Neural progenitor cell (in vitro differentiated cells): ENCODE measurements at regions not wholly inside any gene's neighbourhood (a gene's known extent, or its start where the extent isn't known, plus 50 kb on each side); places are given as distances from the start of the nearest gene placed in this dataset.

Source experiments
- DNase-seq: peaks from one replicate; pipeline ENCODE4 v3.0.0-alpha.2; 2016; ENCODE audit warnings: low spot score
- H2AFZ ChIP-seq: fragments of 200-600 bp; sonication (generic); replicated peaks from 2 replicates; pipeline ENCODE4 v1.6.1; 2016; ENCODE audit warnings: antibody characterized with exemption
- H3F3A ChIP-seq: fragments of 200-600 bp; sonication (generic); 2 replicates; pipeline ENCODE4 v1.6.1; 2016; ENCODE audit warnings: antibody characterized with exemption, low read depth
- H3K27ac ChIP-seq: fragments of 200-600 bp; sonication (generic); 2 replicates; pipeline ENCODE4 v1.5.1; 2016; ENCODE audit warnings: mild to moderate bottlenecking
- H3K27me3 ChIP-seq: fragments of 200-600 bp; sonication (generic); 2 replicates; pipeline ENCODE4 v1.6.1; 2016; ENCODE audit warnings: mild to moderate bottlenecking, moderate library complexity
- H3K36me3 ChIP-seq: fragments of 200-600 bp; sonication (generic); 2 replicates; pipeline ENCODE4 v1.5.1; 2016
- H3K4me1 ChIP-seq: fragments of 200-600 bp; sonication (generic); 2 replicates; pipeline ENCODE4 v1.6.1; 2016; ENCODE audit warnings: mixed run types
- H3K4me2 ChIP-seq: fragments of 200-600 bp; sonication (generic); 2 replicates; pipeline ENCODE4 v1.6.1; 2016
- H3K4me3 ChIP-seq: fragments of 200-600 bp; sonication (generic); 2 replicates; pipeline ENCODE4 v1.5.1; 2016
- H3K79me2 ChIP-seq: fragments of 200-600 bp; sonication (generic); 2 replicates; pipeline ENCODE4 v1.6.1; 2016; ENCODE audit warnings: low read depth
- H3K9ac ChIP-seq: fragments of 200-600 bp; sonication (generic); 2 replicates; pipeline ENCODE4 v1.6.1; 2016
- H3K9me3 ChIP-seq: fragments of 200-600 bp; sonication (generic); 2 replicates; pipeline ENCODE4 v1.5.1; 2016; ENCODE audit warnings: low read depth
- H4K20me1 ChIP-seq: fragments of 200-600 bp; sonication (generic); 2 replicates; pipeline ENCODE4 v1.6.1; 2016; ENCODE audit warnings: low read depth
- H3K27ac Mint-ChIP-seq: 3 replicates; pipeline ENCODE4 v1.8.0; 2021; ENCODE audit warnings: mixed read lengths
- H3K27me3 Mint-ChIP-seq: 2 replicates; pipeline ENCODE4 v1.8.0; 2022; ENCODE audit warnings: low read depth, mild to moderate bottlenecking, inconsistent platforms, moderate library complexity, mixed read lengths; ENCODE audit not compliant: insufficient read depth
- H3K36me3 Mint-ChIP-seq: 3 replicates; pipeline ENCODE4 v1.8.0; 2021; ENCODE audit warnings: mixed read lengths
- H3K4me1 Mint-ChIP-seq: 3 replicates; pipeline ENCODE4 v1.8.0; 2021; ENCODE audit warnings: mixed read lengths
- H3K4me3 Mint-ChIP-seq: 3 replicates; pipeline ENCODE4 v1.8.0; 2021; ENCODE audit warnings: mild to moderate bottlenecking, moderate library complexity, mixed read lengths
- H3K9me3 Mint-ChIP-seq: 3 replicates; pipeline ENCODE4 v1.8.0; 2020; ENCODE audit warnings: mixed read lengths
- CTCF ChIP-seq: fragments of 200-600 bp; sonication (generic); IDR thresholded peaks from 2 replicates; pipeline ENCODE4 v1.5.1; 2017; ENCODE audit warnings: antibody characterized with exemption, mild to moderate bottlenecking
- EZH2 ChIP-seq: fragments of 200-600 bp; sonication (generic); IDR thresholded peaks from 2 replicates; pipeline ENCODE4 v1.6.1; 2017; ENCODE audit warnings: antibody characterized with exemption, mild to moderate bottlenecking, moderate library complexity
- EZH2phosphoT487 ChIP-seq: fragments of 200-600 bp; sonication (generic); IDR thresholded peaks from 2 replicates; pipeline ENCODE4 v1.6.1; 2017; ENCODE audit warnings: antibody characterized with exemption

- Mint-ChIP-seq H3K36me3 (no peaks in the 10 kb centered on the region), H3K4me1 (peaks cover 11% of the 10 kb centered on the region), H3K27ac (peak overlapping the region; percentile 21), H3K4me3 (no peak overlapping the region), H3K27me3 (no peaks in the 10 kb centered on the region), H3K9me3 (no peaks in the 10 kb centered on the region)
- Histone ChIP-seq H3K4me1 (peaks cover 9% of the 10 kb centered on the region), H3K4me2 (no peak overlapping the region), H3K27ac (no peak overlapping the region), H3K27me3 (no peaks in the 10 kb centered on the region), H3F3A (peaks cover 5% of the 10 kb centered on the region), H3K9ac (no peak overlapping the region), H3K36me3 (no peaks in the 10 kb centered on the region), H4K20me1 (no peaks in the 10 kb centered on the region), H2AFZ (no peak overlapping the region), H3K9me3 (no peaks in the 10 kb centered on the region), H3K4me3 (no peak overlapping the region), H3K79me2 (no peaks in the 10 kb centered on the region)
- TF ChIP-seq EZH2 (no peak), EZH2phosphoT487 (no peak), CTCF (no peak)
- DNase-seq: no peak
Measured at GRCh38 chr10:78985973-78986818, 82.6 kb upstream of the ZMIZ1 start.

GRCh38 chr10:78991187-78991586 is 77.6 kb upstream of the ZMIZ1 start:
- Histone ChIP-seq H3K4me3 (no peak overlapping the region), H3K36me3 (no peaks in the 10 kb centered on the region), H3F3A (peaks cover 5% of the 10 kb centered on the region), H3K27me3 (no peaks in the 10 kb centered on the region), H3K79me2 (no peaks in the 10 kb centered on the region), H3K27ac (no peak overlapping the region), H3K4me2 (no peak overlapping the region), H4K20me1 (no peaks in the 10 kb centered on the region), H2AFZ (no peak overlapping the region), H3K4me1 (peaks cover 9% of the 10 kb centered on the region), H3K9me3 (no peaks in the 10 kb centered on the region), H3K9ac (no peak overlapping the region)
- Mint-ChIP-seq H3K27me3 (no peaks in the 10 kb centered on the region), H3K4me3 (no peak overlapping the region), H3K27ac (no peak overlapping the region), H3K36me3 (no peaks in the 10 kb centered on the region), H3K9me3 (no peaks in the 10 kb centered on the region), H3K4me1 (peaks cover 37% of the 10 kb centered on the region)
- DNase-seq: no peak
- TF ChIP-seq EZH2phosphoT487 (no peak), CTCF (no peak), EZH2 (no peak)

- Histone ChIP-seq H3K79me2 (no peaks in the 10 kb centered on the region), H3K4me3 (no peak overlapping the region), H3K9ac (no peak overlapping the region), H3K4me1 (peaks cover 9% of the 10 kb centered on the region), H3K4me2 (no peak overlapping the region), H2AFZ (no peak overlapping the region), H3K9me3 (no peaks in the 10 kb centered on the region), H3K27me3 (no peaks in the 10 kb centered on the region), H3F3A (peaks cover 5% of the 10 kb centered on the region), H4K20me1 (no peaks in the 10 kb centered on the region), H3K27ac (no peak overlapping the region), H3K36me3 (no peaks in the 10 kb centered on the region)
- H3K4me1 Mint-ChIP-seq: peaks cover 48% of the 10 kb centered on the region
- H3K9me3 Mint-ChIP-seq: no peaks in the 10 kb centered on the region
- DNase-seq: no peak
- H3K36me3 Mint-ChIP-seq: no peaks in the 10 kb centered on the region
- H3K4me3 Mint-ChIP-seq: no peak overlapping the region
- no peaks in the 10 kb centered on the region for H3K27me3 Mint-ChIP-seq
- no peak for TF ChIP-seq CTCF
- no peak for TF ChIP-seq EZH2
- TF ChIP-seq EZH2phosphoT487: no peak
- H3K27ac Mint-ChIP-seq: no peak overlapping the region
Measured at GRCh38 chr10:78992333-78992732, 76.4 kb upstream of the ZMIZ1 start.
